GM13977 (cell line): ENCODE measurements at regions not wholly inside any gene's neighbourhood (a gene's known extent, or its start where the extent isn't known, plus 50 kb on each side); places are given as distances from the start of the nearest gene placed in this dataset.

ENCODE experiments used
- DNase-seq: peaks from one replicate; pipeline ENCODE4 v3.0.0; 2012; ENCODE audit warnings: low spot score
- in situ Hi-C: fragments of 300-500 bp; cut with MboI; formaldehyde crosslinking; loops from one replicate; pipeline ENCODE4 v1.12.0; 2022; ENCODE audit warnings: low sequenced_read_pairs, low pct_unique_long_range_greater_than_20kb, mixed read lengths, inconsistent platforms; ENCODE audit not compliant: unreplicated experiment
- TF ChIP-seq, protein P1 (sequence below): IDR thresholded peaks from 2 replicates; pipeline ENCODE4 v1.5.1; 2012; ENCODE audit warnings: mild to moderate bottlenecking, control low read depth; ENCODE audit not compliant: insufficient read depth; ENCODE audit errors: extremely low read depth, missing control alignments

DNA sequence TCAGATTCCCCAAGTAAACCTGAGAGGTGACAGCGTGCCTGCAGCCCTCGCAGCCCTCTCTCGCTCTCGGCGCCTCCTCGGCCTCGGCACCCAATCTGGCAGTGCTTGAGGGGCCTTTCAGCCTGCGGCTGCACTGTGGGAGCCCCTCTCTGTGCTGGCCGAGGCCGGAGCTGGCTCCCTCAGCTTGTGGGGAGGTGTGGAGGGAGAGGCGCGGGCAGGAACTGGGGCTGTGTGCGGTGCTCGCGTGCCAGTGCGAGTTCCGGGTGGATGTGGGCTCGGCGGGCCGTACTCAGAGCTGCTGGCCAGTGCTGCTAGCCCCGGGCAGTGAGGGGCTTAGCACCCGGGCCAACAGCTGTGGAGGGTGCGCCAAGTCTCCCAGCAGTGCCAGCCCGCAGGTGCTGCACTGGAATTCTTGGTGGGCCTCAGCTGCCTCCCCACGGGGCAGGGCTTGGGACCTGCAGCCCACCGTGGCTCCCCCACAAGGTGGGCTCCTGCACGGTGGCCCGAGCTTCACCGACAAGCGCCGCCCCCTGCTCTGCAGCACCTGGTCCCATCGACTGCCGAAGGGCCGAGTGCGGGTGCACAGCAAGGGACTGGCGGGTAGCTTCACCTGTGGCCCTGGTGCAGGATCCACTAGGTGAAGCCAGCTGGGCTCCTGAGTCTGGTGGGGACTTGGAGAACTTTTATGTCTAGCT lies 809.7 kb upstream of the ADGRB3 start:
- TF ChIP-seq, protein P1, sequence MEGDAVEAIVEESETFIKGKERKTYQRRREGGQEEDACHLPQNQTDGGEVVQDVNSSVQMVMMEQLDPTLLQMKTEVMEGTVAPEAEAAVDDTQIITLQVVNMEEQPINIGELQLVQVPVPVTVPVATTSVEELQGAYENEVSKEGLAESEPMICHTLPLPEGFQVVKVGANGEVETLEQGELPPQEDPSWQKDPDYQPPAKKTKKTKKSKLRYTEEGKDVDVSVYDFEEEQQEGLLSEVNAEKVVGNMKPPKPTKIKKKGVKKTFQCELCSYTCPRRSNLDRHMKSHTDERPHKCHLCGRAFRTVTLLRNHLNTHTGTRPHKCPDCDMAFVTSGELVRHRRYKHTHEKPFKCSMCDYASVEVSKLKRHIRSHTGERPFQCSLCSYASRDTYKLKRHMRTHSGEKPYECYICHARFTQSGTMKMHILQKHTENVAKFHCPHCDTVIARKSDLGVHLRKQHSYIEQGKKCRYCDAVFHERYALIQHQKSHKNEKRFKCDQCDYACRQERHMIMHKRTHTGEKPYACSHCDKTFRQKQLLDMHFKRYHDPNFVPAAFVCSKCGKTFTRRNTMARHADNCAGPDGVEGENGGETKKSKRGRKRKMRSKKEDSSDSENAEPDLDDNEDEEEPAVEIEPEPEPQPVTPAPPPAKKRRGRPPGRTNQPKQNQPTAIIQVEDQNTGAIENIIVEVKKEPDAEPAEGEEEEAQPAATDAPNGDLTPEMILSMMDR = no peak
- no peak for DNase-seq
- in situ Hi-C loops = no loop called here

DNA sequence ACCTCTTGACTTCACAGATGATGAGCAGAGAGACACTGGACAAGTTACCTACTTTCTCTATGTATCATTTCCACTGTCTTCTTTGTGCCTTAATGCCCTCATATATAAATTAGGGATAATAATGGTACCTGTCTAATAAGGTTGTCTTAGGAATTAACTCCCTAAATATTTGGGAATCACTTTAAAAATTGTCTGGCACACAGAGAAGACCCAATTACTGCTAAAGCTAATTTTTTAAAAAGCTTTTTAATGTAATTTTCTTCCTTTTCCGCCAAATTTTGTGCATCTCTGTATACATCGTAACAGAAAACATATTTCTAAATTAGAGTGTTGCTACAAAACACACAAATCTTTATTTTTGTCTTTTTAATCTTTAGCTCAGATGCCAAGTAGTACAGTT lies 816.8 kb upstream of the ADGRB3 start:
- no peak for DNase-seq
- TF ChIP-seq, protein P1 = no peak
- in situ Hi-C loops = no loop called here

DNA sequence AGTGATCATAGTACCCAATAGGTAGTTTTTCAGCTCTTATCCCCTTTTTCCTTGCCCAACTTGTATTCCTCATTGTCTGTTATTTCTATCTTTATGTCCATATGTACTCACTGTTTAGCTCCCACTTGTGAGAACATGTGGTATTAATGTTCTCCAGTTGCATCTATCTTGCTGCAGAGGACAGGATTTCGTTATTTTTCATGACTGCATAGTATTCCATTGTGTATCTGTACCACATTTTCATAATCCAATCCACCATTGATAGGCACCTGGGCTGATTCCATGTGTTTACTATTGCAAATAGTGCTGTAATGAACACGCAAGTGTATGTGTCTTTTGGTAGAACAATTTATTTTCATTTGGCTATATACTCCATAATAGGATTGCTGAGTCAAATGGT lies 819.5 kb upstream of the ADGRB3 start:
- in situ Hi-C loops = no loop called here
- DNase-seq = no peak
- TF ChIP-seq, protein P1 = no peak

DNA sequence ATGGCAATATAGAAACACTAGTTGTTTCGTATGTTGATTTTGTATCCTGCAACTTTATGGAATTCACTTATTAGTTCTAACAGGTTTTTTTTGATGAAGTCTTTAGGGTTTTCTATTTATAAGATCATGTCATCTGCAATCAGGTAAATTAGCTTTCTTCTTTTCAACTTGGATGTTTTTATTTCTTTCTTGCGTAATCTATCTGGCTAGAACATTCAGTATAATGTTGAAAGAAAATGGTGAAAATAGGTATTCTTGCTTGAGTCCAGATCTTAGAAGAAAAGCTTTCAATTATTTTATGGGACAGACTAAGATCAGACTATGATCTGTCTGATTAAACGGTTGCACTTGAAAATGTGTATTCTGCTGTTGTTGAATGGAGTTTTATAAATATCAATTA lies 820.8 kb upstream of the ADGRB3 start:
- TF ChIP-seq, protein P1 = no peak
- DNase-seq = no peak
- in situ Hi-C loops = no loop called here

DNA sequence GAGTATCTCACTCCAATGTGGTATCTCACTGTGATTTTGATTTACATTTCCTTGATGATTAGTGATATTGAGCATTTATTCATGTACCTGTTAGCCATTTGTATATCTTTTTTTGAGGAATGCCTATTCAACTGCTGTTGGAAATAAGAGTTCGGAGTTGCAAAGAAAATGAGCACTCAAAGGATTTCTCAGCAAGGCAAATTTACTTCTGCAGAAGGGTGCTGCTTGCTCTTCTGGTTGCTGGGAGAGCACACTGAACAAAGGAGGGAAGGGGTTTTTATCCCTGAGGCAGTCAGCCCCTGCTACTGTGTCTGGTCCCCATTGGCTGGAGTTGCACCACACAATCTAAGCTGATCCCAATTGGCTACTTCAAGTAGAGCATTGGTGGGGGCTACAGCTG lies 822.4 kb upstream of the ADGRB3 start:
- TF ChIP-seq, protein P1 = no peak
- DNase-seq = no peak
- in situ Hi-C loops = no loop called here

DNA sequence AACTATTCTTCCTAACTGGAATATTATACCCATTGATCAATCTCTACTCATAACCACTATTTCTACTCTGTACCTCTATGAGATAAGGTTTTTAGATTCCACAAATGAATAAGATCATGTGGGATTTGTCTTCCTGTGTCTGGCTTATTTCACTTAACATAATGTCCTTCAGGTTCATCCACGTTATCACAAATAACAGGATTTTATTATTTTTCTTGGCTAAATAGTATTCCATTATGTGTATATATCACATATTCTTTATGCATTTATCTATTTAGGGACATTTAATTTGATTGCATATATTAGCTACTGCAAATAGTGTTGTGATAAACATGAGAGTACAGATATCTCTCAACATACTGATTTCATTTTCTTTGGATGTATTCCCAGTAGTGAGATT lies 823.0 kb upstream of the ADGRB3 start:
- TF ChIP-seq, protein P1 = no peak
- DNase-seq = no peak
- in situ Hi-C loops = no loop called here
